PC-9 (cell line): ENCODE measurements at regions not wholly inside any gene's neighbourhood (a gene's known extent, or its start where the extent isn't known, plus 50 kb on each side); places are given as distances from the start of the nearest gene placed in this dataset.

Experiments used
- CTCF ChIP-seq: fragments of 200-600 bp; sonication (generic); conservative IDR thresholded peaks from 2 replicates; pipeline ENCODE4 v1.6.1; 2017; ENCODE audit warnings: mixed run types, antibody characterized with exemption, mild to moderate bottlenecking, moderate library complexity
- EZH2 ChIP-seq: fragments of 200-600 bp; sonication (generic); IDR thresholded peaks from 2 replicates; pipeline ENCODE4 v1.8.0; 2017; ENCODE audit warnings: antibody characterized with exemption, low read depth

DNA sequence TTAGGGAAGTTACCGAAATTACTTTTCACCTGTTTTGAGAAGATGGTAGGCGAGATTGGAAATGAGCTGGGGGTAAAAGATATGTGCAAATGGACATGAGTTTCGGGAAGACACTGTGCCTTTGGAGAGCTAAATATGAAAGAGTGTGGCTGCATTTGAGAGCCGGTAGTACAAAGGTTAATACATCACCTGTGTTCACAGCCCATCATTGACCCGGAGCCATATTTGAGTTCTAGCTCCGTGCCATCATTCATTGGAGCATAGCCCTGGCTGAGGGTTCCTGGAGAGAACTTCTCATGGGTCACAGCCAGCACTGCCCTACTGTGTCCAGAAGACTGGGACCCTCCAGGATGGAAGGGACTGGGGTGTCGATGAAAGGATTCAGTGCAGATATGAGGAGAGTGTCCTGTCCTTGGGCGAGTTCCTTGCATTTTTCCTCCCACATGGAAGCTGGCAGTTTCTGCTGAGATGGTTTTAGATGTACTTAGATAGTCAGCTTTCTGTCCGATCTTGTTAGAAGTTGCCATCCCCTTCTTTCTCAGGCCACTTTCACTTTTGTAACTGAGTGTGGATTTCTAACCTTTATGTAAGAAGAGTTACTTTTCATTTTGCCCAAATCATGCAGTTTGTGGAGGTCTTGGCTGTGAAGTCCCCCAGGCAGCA is 138.8 kb downstream of the JCAD start:
- TF ChIP-seq CTCF (no peak), EZH2 (no peak)
